ENCODE measurements at regions not wholly inside any gene's neighbourhood (a gene's known extent, or its start where the extent isn't known, plus 50 kb on each side); places are given as distances from the start of the nearest gene placed in this dataset.
"Not testable (repeated sequence)": the region's sequence is repeated elsewhere in the genome, so short reads cannot be mapped to it uniquely, and the experiment has no call there.

DNA sequence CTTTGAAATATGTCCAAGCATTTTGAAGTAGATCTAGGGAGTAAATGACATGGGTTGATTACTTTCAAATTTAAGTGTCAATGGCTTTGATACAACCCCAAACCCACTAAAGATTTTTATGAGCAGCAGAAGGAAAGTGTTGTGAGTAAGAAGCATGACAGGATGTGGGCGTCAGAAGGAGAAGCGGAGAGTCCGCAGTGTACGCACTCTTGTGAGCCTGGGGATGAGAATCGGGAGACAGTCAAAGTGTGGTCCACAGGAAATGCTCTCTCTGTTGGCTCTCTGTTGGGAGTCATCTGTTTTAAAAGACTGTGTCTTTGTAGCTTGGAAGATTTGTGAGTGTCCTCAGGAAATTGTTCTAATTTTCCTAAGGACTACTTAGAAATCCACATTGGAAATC lies 629.8 kb upstream of the ADARB2 start:
- no peak overlapping the region for H3K4me3 Mint-ChIP-seq
- ATAC-seq (replicated peaks in 1 of 2) (no peak), DNase-seq (no peak)
- H3K4me1 Mint-ChIP-seq (ENCODE audit: low read depth) = no peaks in the 10 kb centered on the region
- H3K27ac Mint-ChIP-seq = no peak overlapping the region
- H3K9me3 Mint-ChIP-seq = peaks cover 0 to 5% of the 10 kb centered on the region in 2 donors
- H3K36me3 Mint-ChIP-seq (ENCODE audit: insufficient read depth in 2 of 2) = no peaks in the 10 kb centered on the region
- peaks cover 2% of the 10 kb centered on the region for H3K27me3 Mint-ChIP-seq (ENCODE audit: low read depth)

DNA sequence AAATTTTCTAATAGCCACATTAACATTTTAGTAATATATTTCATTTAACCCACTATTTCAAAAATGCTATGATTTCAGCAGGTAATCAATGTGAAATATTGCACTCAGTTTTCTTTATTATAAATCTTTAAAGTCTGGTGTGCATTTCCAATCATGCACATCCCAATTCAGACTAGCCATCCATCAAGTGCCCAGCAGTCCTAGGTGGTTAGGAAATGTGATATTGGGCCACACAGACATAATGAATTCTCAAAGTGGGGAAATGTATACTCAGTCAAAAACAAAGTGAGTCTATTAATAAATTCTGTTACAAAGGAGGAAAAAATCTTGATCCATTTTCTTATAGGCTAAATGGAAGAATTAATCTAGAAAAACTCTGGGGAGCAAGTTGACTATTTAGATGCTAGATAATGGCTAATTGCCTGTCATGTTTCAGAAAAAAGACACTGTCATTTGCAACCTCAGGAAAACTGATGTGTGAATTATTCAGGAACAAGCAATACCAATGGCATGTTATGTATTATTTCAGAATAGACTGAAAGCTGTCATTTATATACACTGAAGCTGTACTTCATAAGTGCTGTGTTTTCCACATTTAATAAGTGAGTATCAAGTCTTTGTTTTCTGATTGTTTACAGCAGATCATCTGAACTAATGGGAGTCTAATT lies 629.1 kb upstream of the ADARB2 start:
- Mint-ChIP-seq H3K4me3 (no peak overlapping the region), H3K27ac (no peak overlapping the region), H3K9me3 (peaks cover 0 to 5% of the 10 kb centered on the region in 2 donors), H3K4me1 (ENCODE audit: low read depth) (no peaks in the 10 kb centered on the region), H3K27me3 (ENCODE audit: low read depth) (peaks cover 5% of the 10 kb centered on the region), H3K36me3 (ENCODE audit: insufficient read depth in 2 of 2) (no peaks in the 10 kb centered on the region)
- no peak for ATAC-seq (replicated peaks in 1 of 2)
- DNase-seq = no peak

DNA sequence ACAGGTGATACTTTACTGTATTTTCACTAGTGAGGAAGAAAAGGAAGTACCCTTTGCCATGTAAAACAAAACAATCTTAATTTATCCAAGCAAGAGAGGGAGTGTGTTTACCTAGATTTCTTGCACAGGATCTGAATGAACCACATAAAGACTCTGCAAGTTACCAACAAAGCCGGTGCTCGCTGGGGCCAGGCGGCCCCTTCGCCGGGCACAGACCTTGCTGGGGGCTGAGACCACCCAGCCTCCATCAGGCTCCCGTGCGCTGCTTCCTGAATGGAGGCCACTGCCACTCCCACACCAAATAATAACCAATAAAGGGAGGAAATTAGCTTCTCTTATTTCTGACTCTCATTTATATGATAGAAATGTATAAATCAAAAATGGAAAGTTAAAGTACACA lies 625.0 kb upstream of the ADARB2 start:
- H3K9me3 Mint-ChIP-seq = no peaks in the 10 kb centered on the region
- no peak for ATAC-seq (replicated peaks in 1 of 2)

DNA sequence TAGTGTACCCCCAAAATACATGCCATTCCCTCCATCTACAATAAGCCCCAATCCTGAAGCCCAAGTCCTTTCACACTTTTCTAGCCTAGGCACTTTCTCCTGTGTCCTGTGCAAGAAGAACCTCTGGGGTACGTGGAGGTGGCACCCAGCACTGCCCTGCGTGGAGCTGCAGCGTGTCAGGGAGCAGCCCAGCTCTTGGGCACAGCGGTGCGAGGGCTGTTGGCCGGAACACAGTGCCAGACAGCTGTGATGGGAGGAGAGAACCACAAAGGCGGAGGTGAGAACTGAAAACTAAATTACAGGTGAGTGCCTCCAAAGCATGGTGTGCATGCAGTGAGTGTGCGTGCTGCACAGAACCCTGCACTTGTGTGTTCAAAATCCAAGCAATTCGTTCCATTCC lies 621.3 kb upstream of the ADARB2 start:
- no peak for DNase-seq
- no peaks in the 10 kb centered on the region for H3K9me3 Mint-ChIP-seq
- peaks cover 5% of the 10 kb centered on the region for H3K27me3 Mint-ChIP-seq (ENCODE audit: low read depth)
- H3K4me3 Mint-ChIP-seq = no peak overlapping the region
- no peak overlapping the region for H3K27ac Mint-ChIP-seq
- ATAC-seq (replicated peaks in 1 of 2) = no peak
- H3K36me3 Mint-ChIP-seq (ENCODE audit: insufficient read depth in 2 of 2) = no peaks in the 10 kb centered on the region
- H3K4me1 Mint-ChIP-seq (ENCODE audit: low read depth) = no peaks in the 10 kb centered on the region

More for the DNA sequence above, 625.0 kb upstream of the ADARB2 start:
- no peaks in the 10 kb centered on the region for H3K36me3 Mint-ChIP-seq (ENCODE audit: insufficient read depth in 2 of 2)
- H3K27ac Mint-ChIP-seq = no peak overlapping the region
- no peak for DNase-seq
- H3K4me1 Mint-ChIP-seq (ENCODE audit: low read depth) = no peaks in the 10 kb centered on the region
- peaks cover 5% of the 10 kb centered on the region for H3K27me3 Mint-ChIP-seq (ENCODE audit: low read depth)
- no peak overlapping the region for H3K4me3 Mint-ChIP-seq

DNA sequence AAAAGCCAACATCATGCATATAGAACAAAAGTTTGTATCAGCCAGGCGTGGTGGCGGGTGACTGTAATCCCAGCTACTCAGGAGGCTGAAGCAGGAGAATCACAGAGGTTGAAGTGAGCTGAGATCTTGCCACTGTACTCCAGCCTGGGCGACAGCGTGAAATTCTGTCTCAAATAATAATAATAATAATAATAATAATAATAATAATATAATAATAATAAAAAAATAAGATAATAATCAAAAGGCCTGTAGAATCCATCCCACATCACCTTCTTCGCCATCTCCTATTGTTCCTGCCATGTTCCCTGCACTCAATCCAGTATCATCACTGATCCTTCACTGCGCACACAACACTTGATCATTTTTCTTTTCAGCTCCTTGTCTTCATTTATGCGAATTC lies 619.3 kb upstream of the ADARB2 start:
- ATAC-seq (replicated peaks in 1 of 2) (no peak), DNase-seq (no peak)

DNA sequence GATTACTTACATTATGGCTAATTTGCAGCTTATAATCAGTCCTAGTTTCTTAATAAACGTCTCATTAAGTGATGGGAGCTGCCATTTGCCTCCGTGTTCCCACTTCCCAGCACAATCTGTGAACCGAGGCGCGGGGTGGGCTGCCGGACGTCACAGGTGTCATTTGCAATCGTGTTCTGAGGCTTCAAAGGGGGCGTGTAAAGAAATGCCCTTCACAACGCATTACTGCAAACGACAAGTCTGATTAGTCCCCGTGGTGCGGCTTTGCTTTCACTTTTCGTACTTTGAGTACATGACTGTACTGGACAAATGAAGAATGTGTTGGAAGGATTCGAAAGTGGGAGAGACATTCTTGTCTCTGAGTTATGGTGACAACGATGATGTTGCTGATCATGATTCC lies 614.2 kb upstream of the ADARB2 start:
- no peaks in the 10 kb centered on the region for H3K4me1 Mint-ChIP-seq (ENCODE audit: low read depth)
- no peak overlapping the region for H3K27ac Mint-ChIP-seq

More for the DNA sequence above, 619.3 kb upstream of the ADARB2 start:
- Mint-ChIP-seq H3K27ac (no peak overlapping the region), H3K36me3 (ENCODE audit: insufficient read depth in 2 of 2) (no peaks in the 10 kb centered on the region), H3K4me1 (ENCODE audit: low read depth) (no peaks in the 10 kb centered on the region), H3K4me3 (no peak overlapping the region), H3K9me3 (peaks cover 0 to 2% of the 10 kb centered on the region in 2 donors), H3K27me3 (ENCODE audit: low read depth) (no peaks in the 10 kb centered on the region)

DNA sequence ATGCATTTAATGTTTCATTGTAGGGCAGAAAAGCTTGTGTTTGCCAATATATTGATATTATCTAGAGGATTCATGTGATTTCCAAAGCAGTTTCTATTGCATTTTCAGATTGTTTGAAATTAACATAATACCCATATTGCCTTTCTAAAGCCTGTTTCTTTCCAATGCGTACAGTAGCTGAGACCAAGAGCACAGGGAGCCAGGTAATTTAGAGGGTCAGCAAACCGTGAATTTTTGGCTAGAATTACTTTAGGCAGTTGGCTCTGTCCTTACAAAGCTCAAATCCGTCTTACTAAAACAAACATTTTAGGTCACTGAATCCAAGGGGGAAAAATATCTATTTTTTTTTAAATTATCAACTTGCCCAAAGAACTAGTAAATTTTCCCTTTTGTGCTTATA lies 604.9 kb upstream of the ADARB2 start:
- Mint-ChIP-seq H3K4me1 (ENCODE audit: low read depth) (no peaks in the 10 kb centered on the region), H3K36me3 (ENCODE audit: insufficient read depth in 2 of 2) (no peaks in the 10 kb centered on the region), H3K27me3 (ENCODE audit: low read depth) (no peaks in the 10 kb centered on the region), H3K9me3 (no peaks in the 10 kb centered on the region), H3K4me3 (no peak overlapping the region), H3K27ac (no peak overlapping the region)
- ATAC-seq (replicated peaks in 1 of 2) (no peak), DNase-seq (no peak)

More for the DNA sequence above, 614.2 kb upstream of the ADARB2 start:
- Mint-ChIP-seq H3K36me3 (ENCODE audit: insufficient read depth in 2 of 2) (no peaks in the 10 kb centered on the region), H3K9me3 (peaks cover 0 to 2% of the 10 kb centered on the region in 2 donors), H3K27me3 (ENCODE audit: low read depth) (no peaks in the 10 kb centered on the region), H3K4me3 (no peak overlapping the region)
- ATAC-seq (replicated peaks in 1 of 2) (no peak), DNase-seq (no peak)

DNA sequence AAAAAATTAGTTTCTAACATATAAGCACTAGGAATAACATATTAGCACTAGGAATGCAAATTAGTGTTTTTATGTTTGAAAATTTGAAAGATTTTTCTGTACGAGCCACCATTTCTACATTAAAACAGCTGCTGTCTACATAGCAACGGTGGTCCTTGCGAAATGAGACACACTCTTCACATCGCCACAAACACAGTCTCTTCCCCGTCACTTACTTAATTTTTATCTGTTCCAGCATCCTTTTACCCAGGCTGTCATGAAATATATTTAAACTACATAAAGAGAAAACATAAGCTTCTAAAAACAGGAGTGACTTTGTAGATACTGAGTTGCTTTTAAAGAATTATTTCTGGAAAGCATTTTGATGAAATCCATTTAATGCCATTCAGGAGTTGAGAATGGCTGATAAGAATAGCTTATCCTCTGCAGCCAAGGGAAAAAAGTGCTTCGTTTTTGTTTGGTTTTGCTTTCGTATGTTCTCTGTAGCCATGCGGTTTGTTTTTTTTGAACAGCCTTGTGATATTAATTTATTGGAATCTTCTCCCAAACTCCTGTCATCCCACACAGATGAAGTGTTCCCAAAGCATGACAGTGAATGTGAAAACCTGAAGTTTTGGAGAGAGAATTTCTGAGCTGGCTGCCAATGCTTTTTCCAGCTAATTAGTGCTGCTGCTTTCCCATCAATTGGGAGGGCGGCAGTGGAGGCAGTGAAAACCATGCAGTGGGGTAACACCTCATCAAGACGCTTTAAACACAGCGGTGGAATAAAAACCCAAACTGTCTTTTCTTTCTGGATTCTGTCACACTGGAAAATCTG lies 603.7 kb upstream of the ADARB2 start:
- ATAC-seq (replicated peaks in 1 of 2) = no peak
- Mint-ChIP-seq H3K4me1 (ENCODE audit: low read depth) (no peaks in the 10 kb centered on the region), H3K4me3 (no peak overlapping the region), H3K36me3 (ENCODE audit: insufficient read depth in 2 of 2) (no peaks in the 10 kb centered on the region), H3K9me3 (no peaks in the 10 kb centered on the region), H3K27me3 (ENCODE audit: low read depth) (no peaks in the 10 kb centered on the region), H3K27ac (no peak overlapping the region)
- no peak for DNase-seq

DNA sequence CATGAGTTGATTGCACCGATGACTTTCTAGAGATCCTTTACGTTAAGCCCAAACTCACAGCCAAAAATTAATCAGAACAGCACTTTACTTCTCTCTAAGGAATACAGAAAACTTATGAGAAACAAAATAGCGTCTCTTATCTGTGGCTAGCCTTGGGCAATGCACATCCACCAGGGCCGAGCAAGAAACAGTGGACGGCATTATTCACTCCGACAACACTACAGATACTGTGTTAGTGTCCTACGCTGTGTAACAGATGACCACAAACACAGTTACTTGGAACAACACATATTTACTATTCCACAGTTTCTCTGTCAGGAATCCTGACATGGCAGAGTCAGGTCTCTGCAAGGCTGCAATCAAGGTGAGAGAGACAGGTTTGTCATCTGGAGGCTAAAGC lies 598.3 kb upstream of the ADARB2 start:
- no peak for DNase-seq
- no peak for ATAC-seq (replicated peaks in 1 of 2)
- no peaks in the 10 kb centered on the region for H3K9me3 Mint-ChIP-seq
- no peak overlapping the region for H3K27ac Mint-ChIP-seq
- no peaks in the 10 kb centered on the region for H3K4me1 Mint-ChIP-seq (ENCODE audit: low read depth)
- no peak overlapping the region for H3K4me3 Mint-ChIP-seq
- H3K27me3 Mint-ChIP-seq (ENCODE audit: low read depth) = no peaks in the 10 kb centered on the region
- H3K36me3 Mint-ChIP-seq (ENCODE audit: insufficient read depth in 2 of 2) = no peaks in the 10 kb centered on the region

DNA sequence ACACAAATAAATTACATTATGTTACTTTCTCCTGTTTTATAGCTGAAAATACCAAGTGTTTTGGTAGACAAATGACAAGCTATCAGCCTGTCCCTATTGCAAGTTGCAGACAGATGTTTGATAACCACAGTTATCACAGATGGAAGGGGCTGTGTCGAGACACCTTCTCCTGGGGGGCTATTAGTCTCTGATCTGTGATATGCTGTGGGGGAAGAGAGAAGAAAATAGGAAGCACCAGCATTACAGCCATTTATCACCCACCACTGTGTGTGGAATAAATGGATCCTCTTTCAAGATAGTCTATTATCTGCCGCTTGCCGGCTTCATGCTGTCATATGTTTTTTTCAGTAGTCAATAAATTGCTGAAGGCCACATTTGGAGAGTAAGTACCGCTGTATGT lies 597.2 kb upstream of the ADARB2 start:
- Mint-ChIP-seq H3K27ac (no peak overlapping the region), H3K9me3 (no peaks in the 10 kb centered on the region), H3K27me3 (ENCODE audit: low read depth) (no peaks in the 10 kb centered on the region), H3K4me3 (no peak overlapping the region), H3K36me3 (ENCODE audit: insufficient read depth in 2 of 2) (no peaks in the 10 kb centered on the region), H3K4me1 (ENCODE audit: low read depth) (no peaks in the 10 kb centered on the region)
- ATAC-seq (replicated peaks in 1 of 2) = no peak
- DNase-seq = no peak

DNA sequence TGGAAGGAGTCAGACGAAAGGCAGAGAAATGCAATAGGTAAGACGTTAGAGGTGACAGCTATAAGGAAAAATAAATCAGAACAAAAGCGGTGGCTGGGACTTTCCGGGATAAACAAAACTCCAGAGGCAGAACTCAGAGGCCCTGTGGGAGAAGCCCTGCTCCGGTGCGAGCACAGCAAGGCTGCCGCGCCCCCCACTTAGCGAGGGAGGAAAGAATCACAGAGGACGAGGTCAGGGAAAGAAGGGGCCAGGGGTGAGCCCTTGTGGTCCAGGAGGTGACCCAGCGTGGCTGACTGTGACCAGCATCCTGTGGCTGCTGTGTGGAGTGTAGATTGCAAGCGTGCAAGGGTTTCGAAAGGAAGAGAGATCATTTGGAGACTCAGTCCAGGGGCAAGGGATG lies 591.8 kb upstream of the ADARB2 start:
- Mint-ChIP-seq H3K9me3 (no peaks in the 10 kb centered on the region), H3K36me3 (ENCODE audit: insufficient read depth in 2 of 2) (no peaks in the 10 kb centered on the region), H3K4me3 (no peak overlapping the region), H3K27me3 (ENCODE audit: low read depth) (no peaks in the 10 kb centered on the region), H3K4me1 (ENCODE audit: low read depth) (no peaks in the 10 kb centered on the region), H3K27ac (no peak overlapping the region)
- DNase-seq = no peak
- ATAC-seq (replicated peaks in 1 of 2) = no peak

DNA sequence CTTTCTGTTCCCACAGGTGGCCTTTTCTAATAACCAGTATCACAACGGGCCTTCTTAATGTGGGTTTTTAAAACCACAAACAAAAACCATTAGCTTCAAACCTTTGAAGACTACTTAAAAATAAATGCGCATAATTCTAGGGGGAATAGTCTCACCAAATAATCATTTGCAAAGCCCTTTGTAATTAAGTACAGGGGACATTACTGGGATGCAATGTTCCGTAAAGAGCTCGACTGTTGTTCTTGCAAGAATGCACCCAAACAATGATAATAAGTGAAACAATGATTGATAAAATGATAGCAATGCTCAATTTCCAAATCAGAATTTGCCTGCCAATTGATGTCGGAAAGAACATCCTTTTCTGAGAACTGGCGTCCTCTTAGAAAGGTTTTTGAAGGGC lies 589.1 kb upstream of the ADARB2 start:
- H3K27me3 Mint-ChIP-seq (ENCODE audit: low read depth) = no peaks in the 10 kb centered on the region
- no peaks in the 10 kb centered on the region for H3K9me3 Mint-ChIP-seq

DNA sequence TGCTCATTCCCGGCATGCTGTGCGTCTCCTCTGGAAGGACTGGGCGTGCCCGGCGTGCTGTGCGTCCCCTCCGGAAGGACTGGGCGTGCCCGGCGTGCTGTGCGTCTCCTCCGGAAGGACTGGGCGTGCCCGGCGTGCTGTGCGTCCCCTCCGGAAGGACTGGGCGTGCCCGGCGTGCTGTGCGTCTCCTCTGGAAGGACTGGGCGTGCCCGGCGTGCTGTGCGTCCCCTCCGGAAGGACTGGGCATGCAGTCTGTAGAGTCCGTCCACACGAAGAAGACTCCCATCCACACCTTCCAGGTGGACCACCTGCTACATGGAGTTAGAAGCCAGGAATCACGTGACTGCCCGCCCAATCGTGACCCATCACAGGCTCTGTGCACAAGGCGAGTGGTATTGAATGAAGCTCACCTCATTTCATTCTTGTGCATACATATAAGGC lies 577.7 kb upstream of the ADARB2 start:
- not testable (repeated sequence) for H3K27me3 Mint-ChIP-seq (ENCODE audit: low read depth); H3K4me1 Mint-ChIP-seq (ENCODE audit: low read depth); H3K36me3 Mint-ChIP-seq (ENCODE audit: insufficient read depth in 2 of 2); DNase-seq; H3K9me3 Mint-ChIP-seq; H3K27ac Mint-ChIP-seq; H3K4me3 Mint-ChIP-seq; ATAC-seq (replicated peaks in 1 of 2)

More for the DNA sequence above, 589.1 kb upstream of the ADARB2 start:
- Mint-ChIP-seq H3K4me3 (no peak overlapping the region), H3K4me1 (ENCODE audit: low read depth) (no peaks in the 10 kb centered on the region), H3K27ac (no peak overlapping the region), H3K36me3 (ENCODE audit: insufficient read depth in 2 of 2) (no peaks in the 10 kb centered on the region)
- ATAC-seq (replicated peaks in 1 of 2) (no peak), DNase-seq (no peak)
